ENCODE measurements at regions not wholly inside any gene's neighbourhood (a gene's known extent, or its start where the extent isn't known, plus 50 kb on each side); places are given as distances from the start of the nearest gene placed in this dataset.

- DNase-seq, result no peak
- H3K9me3 ChIP-seq (ENCODE audit: control insufficient read depth, insufficient read depth, low read length), result no peaks in the 10 kb centered on the region
- no peak overlapping the region for H3K27ac ChIP-seq (ENCODE audit: low read length)
- no peaks in the 10 kb centered on the region for H3K4me1 ChIP-seq (ENCODE audit: control insufficient read depth, insufficient read depth, low read length)
- H3K9me3 Mint-ChIP-seq, result peaks cover 3 to 5% of the 10 kb centered on the region in 2 donors
- H3K27me3 ChIP-seq (ENCODE audit: control insufficient read depth, insufficient read depth, low read length), result no peaks in the 10 kb centered on the region
- no peaks in the 10 kb centered on the region for H3K27me3 Mint-ChIP-seq (ENCODE audit: low read depth in 2 of 2)
- intact Hi-C loops (cut with micrococcal nuclease), result no loop called here
- H3K4me1 Mint-ChIP-seq, result no peaks in the 10 kb centered on the region
- H3K4me3 ChIP-seq (ENCODE audit: low read length), result no peak overlapping the region
- H3K36me3 Mint-ChIP-seq, result no peaks in the 10 kb centered on the region
- no peak overlapping the region for H3K27ac Mint-ChIP-seq
- ATAC-seq, result no peak
- H3K4me3 Mint-ChIP-seq, result no peak overlapping the region
- no peak for TF ChIP-seq CTCF (IDR thresholded peaks at IDR 0.05)
- WGBS (ENCODE audit: insufficient coverage), result 96% methylated on average over 3 of the region's 3 CpGs
- no peaks in the 10 kb centered on the region for H3K36me3 ChIP-seq (ENCODE audit: control insufficient read depth, insufficient read depth, low read length)
Measured at GRCh38 chr2:223225266-223225665, 173.3 kb downstream of the KCNE4 start.

GRCh38 chr2:223226264-223226663 is 174.3 kb downstream of the KCNE4 start:
- Mint-ChIP-seq H3K4me1 (no peaks in the 10 kb centered on the region), H3K36me3 (no peaks in the 10 kb centered on the region), H3K4me3 (no peak overlapping the region), H3K9me3 (peaks cover 8% of the 10 kb centered on the region in 2 donors), H3K27ac (no peak overlapping the region), H3K27me3 (ENCODE audit: low read depth in 2 of 2) (no peaks in the 10 kb centered on the region)
- DNase-seq, result no peak
- no CpG with 5 or more reads among the region's 1 CpG for WGBS (ENCODE audit: insufficient coverage)
- no peaks in the 10 kb centered on the region for H3K4me1 ChIP-seq (ENCODE audit: control insufficient read depth, insufficient read depth, low read length)
- no peaks in the 10 kb centered on the region for H3K9me3 ChIP-seq (ENCODE audit: control insufficient read depth, insufficient read depth, low read length)
- H3K36me3 ChIP-seq (ENCODE audit: control insufficient read depth, insufficient read depth, low read length), result no peaks in the 10 kb centered on the region
- no peak overlapping the region for H3K4me3 ChIP-seq (ENCODE audit: low read length)
- no peak overlapping the region for H3K27ac ChIP-seq (ENCODE audit: low read length)
- ATAC-seq, result no peak
- H3K27me3 ChIP-seq (ENCODE audit: control insufficient read depth, insufficient read depth, low read length), result no peaks in the 10 kb centered on the region
- TF ChIP-seq CTCF (IDR thresholded peaks at IDR 0.05), result no peak
- intact Hi-C loops (cut with micrococcal nuclease), result no loop called here

- Histone ChIP-seq H3K27me3 (ENCODE audit: control insufficient read depth, insufficient read depth, low read length) (no peaks in the 10 kb centered on the region), H3K36me3 (ENCODE audit: control insufficient read depth, insufficient read depth, low read length) (no peaks in the 10 kb centered on the region), H3K4me1 (ENCODE audit: control insufficient read depth, insufficient read depth, low read length) (no peaks in the 10 kb centered on the region), H3K9me3 (ENCODE audit: control insufficient read depth, insufficient read depth, low read length) (no peaks in the 10 kb centered on the region), H3K4me3 (ENCODE audit: low read length) (no peak overlapping the region), H3K27ac (ENCODE audit: low read length) (no peak overlapping the region)
- H3K9me3 Mint-ChIP-seq, result peaks cover 8% of the 10 kb centered on the region in 2 donors
- H3K4me3 Mint-ChIP-seq, result no peak overlapping the region
- no peaks in the 10 kb centered on the region for H3K4me1 Mint-ChIP-seq
- ATAC-seq (no peak), DNase-seq (no peak)
- H3K27me3 Mint-ChIP-seq (ENCODE audit: low read depth in 2 of 2), result no peaks in the 10 kb centered on the region
- no peaks in the 10 kb centered on the region for H3K36me3 Mint-ChIP-seq
- 80% methylated on average over 2 of the region's 2 CpGs for WGBS (ENCODE audit: insufficient coverage)
- intact Hi-C loops (cut with micrococcal nuclease), result no loop called here
- no peak overlapping the region for H3K27ac Mint-ChIP-seq
- no peak for TF ChIP-seq CTCF (IDR thresholded peaks at IDR 0.05)
Measured at GRCh38 chr2:223227338-223227737, 175.3 kb downstream of the KCNE4 start.

GRCh38 chr2:223228871-223229270 is 176.9 kb downstream of the KCNE4 start:
- no peaks in the 10 kb centered on the region for H3K9me3 ChIP-seq (ENCODE audit: control insufficient read depth, insufficient read depth, low read length)
- no peak for TF ChIP-seq CTCF (IDR thresholded peaks at IDR 0.05)
- H3K9me3 Mint-ChIP-seq, result peaks cover 8% of the 10 kb centered on the region in 2 donors
- no peak overlapping the region for H3K4me3 Mint-ChIP-seq
- H3K36me3 ChIP-seq (ENCODE audit: control insufficient read depth, insufficient read depth, low read length), result no peaks in the 10 kb centered on the region
- intact Hi-C loops (cut with micrococcal nuclease), result no loop called here
- H3K4me1 ChIP-seq (ENCODE audit: control insufficient read depth, insufficient read depth, low read length), result no peaks in the 10 kb centered on the region
- H3K27me3 Mint-ChIP-seq (ENCODE audit: low read depth in 2 of 2), result no peaks in the 10 kb centered on the region
- no peak for ATAC-seq
- no peak for DNase-seq
- H3K4me3 ChIP-seq (ENCODE audit: low read length), result no peak overlapping the region
- H3K27ac ChIP-seq (ENCODE audit: low read length), result no peak overlapping the region
- H3K27ac Mint-ChIP-seq, result no peak overlapping the region
- H3K27me3 ChIP-seq (ENCODE audit: control insufficient read depth, insufficient read depth, low read length), result no peaks in the 10 kb centered on the region
- no peaks in the 10 kb centered on the region for H3K4me1 Mint-ChIP-seq
- no peaks in the 10 kb centered on the region for H3K36me3 Mint-ChIP-seq
